ENCODE measurements at regions not wholly inside any gene's neighbourhood (a gene's known extent, or its start where the extent isn't known, plus 50 kb on each side); places are given as distances from the start of the nearest gene placed in this dataset.
"Not testable (repeated sequence)": the region's sequence is repeated elsewhere in the genome, so short reads cannot be mapped to it uniquely, and the experiment has no call there.

- DNase-seq, result no peak
Measured at GRCh38 chr3:88412346-88412745, 262.6 kb downstream of the C3orf38 start.

- DNase-seq, result no peak
Measured at GRCh38 chr3:88416436-88416835, 266.7 kb downstream of the C3orf38 start.

DNA sequence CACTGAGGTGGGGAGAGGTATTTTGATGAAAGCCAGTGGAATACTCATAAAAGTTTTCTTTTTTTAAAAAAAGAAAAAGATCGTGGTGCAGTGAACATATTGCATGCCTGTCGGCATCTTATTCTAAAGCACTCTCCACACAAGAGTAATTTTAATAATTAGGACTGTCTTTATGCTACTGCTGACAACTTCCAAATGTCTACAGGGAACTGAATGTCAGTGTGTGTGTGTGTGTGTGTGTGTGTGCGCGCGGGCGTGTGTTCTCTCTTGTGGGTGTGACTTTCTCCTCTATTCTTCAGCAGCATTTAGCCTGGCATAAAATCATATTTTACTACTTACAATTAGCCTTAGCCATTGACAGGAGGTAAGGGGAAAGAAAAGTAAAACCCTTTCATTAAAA lies 268.5 kb downstream of the C3orf38 start:
- no peak for DNase-seq

GRCh38 chr3:88433568-88433967 lies 283.8 kb downstream of the C3orf38 start:
- DNase-seq, result peak; percentile 70 to 79

- DNase-seq, result no peak
Measured at GRCh38 chr3:88434001-88434400, 284.2 kb downstream of the C3orf38 start.

DNA sequence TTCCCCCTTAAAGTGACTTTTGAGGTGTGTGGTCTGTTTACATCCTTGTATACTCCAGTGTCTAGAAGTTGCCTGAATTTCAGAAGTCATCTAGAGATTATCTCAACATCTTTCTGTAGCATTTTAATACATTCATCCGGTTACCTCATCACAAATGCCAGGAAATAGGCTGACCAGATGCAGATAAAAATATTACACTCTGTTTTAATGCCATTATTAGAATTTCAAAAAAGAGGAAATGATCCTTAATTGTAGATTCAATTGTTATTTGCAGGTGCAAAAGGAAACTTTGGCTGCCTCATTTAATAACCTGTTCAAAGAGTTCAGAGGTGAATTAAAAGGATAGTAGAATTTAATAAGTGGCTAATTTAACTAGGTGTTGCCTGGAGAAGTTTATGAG lies 290.9 kb downstream of the C3orf38 start:
- DNase-seq, result no peak

DNA sequence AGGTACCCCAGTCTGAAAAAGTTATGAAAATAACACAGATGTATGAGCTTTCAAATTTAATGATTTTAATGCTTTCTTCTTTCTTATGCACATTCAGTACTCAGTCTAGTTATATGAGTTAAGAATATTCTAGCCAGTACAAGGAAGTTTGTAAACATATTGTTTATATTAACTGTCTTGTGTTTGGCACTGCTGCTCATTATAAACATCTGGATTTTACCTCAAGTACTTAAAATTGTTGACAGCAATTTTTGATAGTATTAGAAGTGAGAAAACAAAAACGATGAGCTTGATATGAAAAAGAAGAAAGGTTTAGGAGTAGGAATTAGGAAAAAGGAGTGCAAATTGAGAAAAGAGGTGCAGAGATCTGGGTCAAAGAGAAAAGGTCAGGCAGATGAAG lies 293.3 kb downstream of the C3orf38 start:
- DNase-seq, result no peak

- DNase-seq, result no peak
Measured at GRCh38 chr3:88444251-88444650, 294.5 kb downstream of the C3orf38 start.

- DNase-seq, result no peak
Measured at GRCh38 chr3:88452228-88452627, 302.5 kb downstream of the C3orf38 start.

DNA sequence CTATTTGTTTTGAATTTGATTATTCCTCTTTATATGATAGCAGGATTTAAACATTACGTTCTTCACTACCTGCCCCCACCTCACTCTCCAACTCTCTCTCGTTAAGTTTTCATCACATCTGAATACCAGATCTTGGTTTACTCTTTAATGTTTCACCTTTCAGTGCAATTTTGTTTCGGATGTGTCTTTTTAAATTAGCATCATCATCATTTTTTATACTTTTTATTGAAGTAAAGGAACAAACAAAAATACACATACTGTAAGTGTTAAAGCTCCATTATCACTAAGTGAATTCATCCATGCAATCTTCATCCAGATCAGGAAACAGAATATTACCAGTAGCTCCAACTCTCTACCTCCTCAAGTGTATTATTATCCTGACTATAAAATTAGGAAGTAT lies 310.6 kb downstream of the C3orf38 start:
- no peak for DNase-seq

- DNase-seq, result no peak
Measured at GRCh38 chr3:88462230-88462629, 312.5 kb downstream of the C3orf38 start.

DNA sequence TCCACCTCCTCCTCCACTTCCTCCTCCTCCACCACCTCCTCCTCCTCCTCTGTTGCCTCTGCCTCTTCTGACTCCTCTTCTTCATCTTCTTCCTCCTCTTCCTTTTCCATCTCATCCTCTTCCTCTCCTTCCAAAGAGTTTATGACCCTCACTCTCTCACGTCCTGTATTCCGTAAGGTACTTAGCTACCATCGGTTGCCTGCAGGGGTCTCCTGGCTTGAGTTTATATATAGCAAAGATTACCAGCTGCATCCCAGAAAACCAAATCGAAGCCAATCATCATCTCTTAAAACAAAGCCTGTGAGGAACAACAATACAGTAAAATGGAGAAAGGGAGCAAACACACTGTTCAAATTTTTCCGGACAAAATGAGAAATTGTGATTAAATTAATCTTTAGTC lies 317.4 kb downstream of the C3orf38 start:
- DNase-seq, result no peak

DNA sequence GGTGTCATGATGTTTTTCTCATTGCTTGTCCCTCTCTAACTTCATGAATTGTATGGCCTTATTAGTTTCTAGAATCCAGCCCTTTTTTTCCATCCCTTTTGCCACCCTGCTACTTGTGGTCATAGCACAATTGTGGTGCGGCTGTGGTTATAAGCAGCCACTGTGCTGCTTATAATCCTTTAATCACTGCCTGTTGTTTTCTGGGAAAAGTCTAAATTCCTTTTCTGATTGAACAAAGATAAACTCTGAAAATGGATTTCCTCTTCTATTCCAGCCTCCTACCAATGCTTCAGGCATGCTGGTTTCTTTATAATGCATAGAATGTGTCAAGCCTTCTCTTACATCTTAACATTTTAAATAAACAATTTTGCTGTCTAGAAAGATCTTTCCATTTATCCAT lies 319.5 kb downstream of the C3orf38 start:
- no peak for DNase-seq

- DNase-seq, result no peak
Measured at GRCh38 chr3:88478460-88478859, 328.7 kb downstream of the C3orf38 start.

GRCh38 chr3:88480822-88481221 lies 331.1 kb downstream of the C3orf38 start:
- no peak for DNase-seq

DNA sequence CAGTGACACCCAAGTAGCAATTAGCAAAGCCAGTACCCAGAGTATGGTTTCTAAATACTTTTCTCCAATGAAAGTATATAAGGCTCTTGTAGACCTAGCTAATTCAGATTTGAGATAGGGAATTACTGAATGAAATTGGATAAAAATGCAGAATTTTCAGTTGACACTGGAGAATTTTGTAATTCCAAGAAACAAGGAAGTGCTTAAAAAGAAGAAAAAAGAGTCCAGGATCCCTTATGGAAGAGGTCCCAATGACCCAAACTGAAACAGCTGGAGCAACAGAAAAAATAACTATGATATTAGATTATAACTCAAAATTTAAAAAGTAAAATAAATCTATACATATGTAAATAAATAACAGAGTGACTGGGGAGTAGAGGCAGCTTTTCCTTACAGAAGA lies 335.2 kb downstream of the C3orf38 start:
- DNase-seq, result no peak

DNA sequence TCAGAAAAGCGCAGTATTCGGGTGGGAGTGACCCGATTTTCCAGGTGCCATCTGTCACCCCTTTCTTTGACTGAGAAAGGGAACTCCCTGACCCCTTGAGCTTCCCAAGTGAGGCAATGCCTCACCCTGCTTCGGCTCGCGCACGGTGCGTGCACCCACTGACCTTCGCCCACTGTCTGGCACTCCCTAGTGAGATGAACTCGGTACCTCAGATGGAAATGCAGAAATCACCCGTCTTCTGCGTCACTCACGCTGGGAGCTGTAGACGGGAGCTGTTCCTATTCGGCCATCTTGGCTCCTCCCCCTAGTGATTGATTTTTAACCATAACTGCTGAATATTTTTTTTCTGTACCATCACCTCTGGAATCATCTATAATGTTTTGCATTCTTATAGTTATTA lies 359.1 kb downstream of the C3orf38 start:
- DNase-seq, result not testable (repeated sequence)

GRCh38 chr3:88509582-88509981 lies 359.8 kb downstream of the C3orf38 start:
- DNase-seq, result no peak

DNA sequence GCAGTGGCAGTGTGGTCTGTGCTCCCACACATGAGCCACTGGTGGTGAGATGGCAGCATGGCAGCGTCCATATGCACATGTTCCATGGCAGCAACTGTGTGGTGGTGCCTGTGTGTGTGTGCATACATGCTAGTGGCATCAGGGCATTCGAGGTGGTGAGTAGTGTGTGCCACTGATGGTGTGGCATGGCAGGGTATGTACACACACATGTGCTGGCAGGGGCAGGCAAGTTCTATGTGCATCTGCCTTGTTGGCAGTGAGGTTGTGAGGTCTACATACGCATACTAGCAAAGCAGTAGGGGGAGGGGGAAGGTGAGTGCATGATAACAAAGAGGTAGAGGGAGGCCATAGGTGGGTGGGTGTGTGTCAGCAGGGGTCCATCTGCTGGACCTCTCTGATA lies 378.7 kb downstream of the C3orf38 start:
- no peak for DNase-seq

- no peak for DNase-seq
Measured at GRCh38 chr3:88534534-88534933, 384.8 kb downstream of the C3orf38 start.

GRCh38 chr3:88535563-88535962 lies 385.8 kb downstream of the C3orf38 start:
- no peak for DNase-seq

GRCh38 chr3:88542916-88543315 lies 393.2 kb downstream of the C3orf38 start:
- DNase-seq, result no peak

DNA sequence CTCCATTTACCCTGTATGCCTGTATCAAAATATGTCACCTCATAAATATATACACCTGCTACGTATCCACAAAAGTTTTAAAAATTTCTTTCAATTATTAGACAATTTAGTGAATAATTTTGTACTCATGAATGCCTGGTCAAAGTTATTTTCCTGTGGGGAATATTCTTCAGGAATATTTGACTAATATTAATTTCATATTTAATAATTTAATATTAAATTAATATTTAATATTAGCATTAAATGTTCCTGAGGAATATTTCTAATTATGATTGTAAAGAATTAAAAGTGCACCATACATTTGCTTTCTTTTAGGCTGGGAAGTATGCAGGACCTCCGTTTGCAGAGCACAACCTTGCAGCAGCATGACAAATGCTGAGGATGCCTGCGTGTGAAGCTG lies 422.7 kb downstream of the C3orf38 start:
- no peak for DNase-seq

GRCh38 chr3:88573472-88573871 lies 423.7 kb downstream of the C3orf38 start:
- no peak for DNase-seq

- no peak for DNase-seq
Measured at GRCh38 chr3:88574146-88574545, 424.4 kb downstream of the C3orf38 start.

DNA sequence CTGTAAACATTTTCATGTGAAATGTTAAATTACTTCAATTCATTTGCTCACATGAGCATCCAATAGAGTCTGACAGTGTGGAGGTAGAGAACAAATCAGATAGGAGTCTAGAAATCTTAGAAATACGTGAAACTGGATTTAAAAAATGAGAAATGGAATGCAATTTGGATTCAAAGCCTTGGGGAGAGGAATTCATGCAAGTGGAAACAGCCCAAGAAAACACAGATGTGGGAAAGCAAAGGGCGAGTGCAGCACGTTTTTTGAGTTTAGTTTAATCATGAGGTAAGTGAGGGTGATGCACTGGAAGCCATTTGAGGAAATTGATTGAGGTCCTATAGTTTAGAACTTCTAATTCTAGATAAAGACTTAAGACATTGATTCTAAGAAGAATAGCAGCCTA lies 434.7 kb downstream of the C3orf38 start:
- no peak for DNase-seq
